ENCODE measurements at regions not wholly inside any gene's neighbourhood (a gene's known extent, or its start where the extent isn't known, plus 50 kb on each side); places are given as distances from the start of the nearest gene placed in this dataset.

DNA sequence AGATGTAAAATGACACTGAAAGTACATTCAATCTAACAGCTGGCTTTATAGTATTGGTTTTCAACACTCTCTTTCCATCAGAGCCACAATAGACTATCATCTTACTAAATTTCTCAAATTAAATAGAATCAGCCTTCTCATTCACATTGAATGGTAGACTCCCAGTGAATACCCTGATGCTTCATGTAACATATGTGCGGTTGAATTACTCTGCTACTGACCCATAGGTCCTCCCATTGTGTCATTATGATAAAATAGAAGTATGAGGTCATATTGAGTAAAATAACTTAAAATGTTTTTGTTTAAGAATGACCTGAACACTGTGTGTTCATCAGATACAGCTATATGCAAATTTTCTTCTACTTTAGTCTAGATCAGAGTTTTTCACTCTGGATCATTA, 75.9 kb upstream of the ADAMTSL1 start:
- H2BK12ac ChIP-seq (ENCODE audit: low read length) = no peak overlapping the region
- H3K79me1 ChIP-seq (ENCODE audit: low read depth, low read length) = no peaks in the 10 kb centered on the region
- no peak overlapping the region for H3K14ac ChIP-seq (ENCODE audit: low read length)
- no peak overlapping the region for H3K4ac ChIP-seq (ENCODE audit: low read length)
- no peak overlapping the region for H2BK5ac ChIP-seq (ENCODE audit: low read length)
- no peak overlapping the region for H3K4me2 ChIP-seq (ENCODE audit: insufficient read depth, low read length, poor library complexity, severe bottlenecking)
- H2AK5ac ChIP-seq (ENCODE audit: low read depth, low read length) = no peak overlapping the region
- no peak overlapping the region for H4K8ac ChIP-seq (ENCODE audit: low read depth, low read length)
- H3K9me3 ChIP-seq (replicated peaks in 1 of 2; ENCODE audit: control insufficient read depth in 2 of 2, insufficient read depth in 1 of 2, low read depth in 1 of 2, low read length in 2 of 2) = no peaks in the 10 kb centered on the region
- no peak overlapping the region for H2BK15ac ChIP-seq (ENCODE audit: low read length)
- H3K27ac ChIP-seq (replicated peaks; ENCODE audit: low read length) = no peak overlapping the region
- no peaks in the 10 kb centered on the region for H3K4me1 ChIP-seq (ENCODE audit: control insufficient read depth in 2 of 2, insufficient read depth in 1 of 2, low read depth in 1 of 2, low read length in 2 of 2)
- H3K4me3 ChIP-seq (ENCODE audit: low read length in 2 of 2) = no peak overlapping the region
- H3K36me3 ChIP-seq (replicated peaks in 1 of 2; ENCODE audit: control insufficient read depth in 2 of 2, insufficient read depth in 2 of 2, low read length in 2 of 2) = no peaks in the 10 kb centered on the region
- DNase-seq (ENCODE audit: low spot score) = no peak
- no peak overlapping the region for H3K23ac ChIP-seq (ENCODE audit: low read depth, low read length, poor library complexity)
- H4K91ac ChIP-seq (ENCODE audit: low read depth, low read length, poor library complexity) = no peak overlapping the region
- no peak overlapping the region for H3K18ac ChIP-seq (ENCODE audit: low read length)
- no peak overlapping the region for H2BK120ac ChIP-seq (ENCODE audit: low read depth, low read length)
- H3K27me3 ChIP-seq (ENCODE audit: control insufficient read depth in 3 of 3, insufficient read depth in 3 of 3, low read depth in 1 of 3, low read length in 3 of 3) = no peaks in the 10 kb centered on the region
- H2AFZ ChIP-seq (ENCODE audit: low read length) = no peak overlapping the region
- no CpG with 5 or more reads among the region's 1 CpG for WGBS, 2 donors (ENCODE audit: extremely low coverage in 2 of 2, insufficient read length in 2 of 2, insufficient replicate concordance in 1 of 2)
- H3K9ac ChIP-seq (ENCODE audit: low read depth, low read length, poor library complexity) = no peak overlapping the region

DNA sequence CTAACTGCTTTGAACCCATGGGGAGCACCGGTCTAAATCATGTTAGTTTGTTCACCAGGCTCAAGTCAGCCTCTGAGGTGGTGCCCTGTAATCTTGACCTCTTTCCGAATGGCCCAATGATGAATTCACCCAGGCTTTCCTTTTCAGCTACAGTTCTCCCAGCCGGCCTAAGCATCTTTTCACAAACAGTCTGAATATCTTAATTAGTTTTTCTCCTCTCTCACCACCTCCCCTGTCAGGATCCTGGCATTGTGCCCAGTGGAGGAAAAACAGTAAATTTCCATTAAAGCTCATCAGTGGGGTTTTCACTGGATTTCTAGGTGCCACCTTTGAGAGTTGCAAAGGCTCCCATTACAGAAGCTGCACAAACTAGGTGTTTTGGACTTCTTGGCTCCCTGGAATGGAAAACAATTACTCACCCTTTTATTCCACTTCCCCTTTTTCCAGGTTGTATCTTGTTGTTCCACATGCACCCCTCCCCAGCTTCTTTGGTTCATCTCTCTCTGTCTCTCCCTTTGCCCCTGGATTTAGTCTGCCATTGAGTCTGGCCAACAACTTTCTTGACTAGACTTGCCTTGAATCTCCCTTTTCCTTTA, 69.4 kb upstream of the ADAMTSL1 start:
- WGBS, 2 donors (ENCODE audit: extremely low coverage in 2 of 2, insufficient read length in 2 of 2, insufficient replicate concordance in 1 of 2) = no CpG with 5 or more reads among the region's 3 CpGs
- Histone ChIP-seq H4K8ac (ENCODE audit: low read depth, low read length) (no peak overlapping the region), H3K36me3 (replicated peaks in 1 of 2; ENCODE audit: control insufficient read depth in 2 of 2, insufficient read depth in 2 of 2, low read length in 2 of 2) (no peaks in the 10 kb centered on the region), H3K4me1 (ENCODE audit: control insufficient read depth in 2 of 2, insufficient read depth in 1 of 2, low read depth in 1 of 2, low read length in 2 of 2) (no peaks in the 10 kb centered on the region), H3K23ac (ENCODE audit: low read depth, low read length, poor library complexity) (no peak overlapping the region), H3K27me3 (ENCODE audit: control insufficient read depth in 3 of 3, insufficient read depth in 3 of 3, low read depth in 1 of 3, low read length in 3 of 3) (no peaks in the 10 kb centered on the region), H3K4me2 (ENCODE audit: insufficient read depth, low read length, poor library complexity, severe bottlenecking) (no peak overlapping the region), H3K18ac (ENCODE audit: low read length) (no peak overlapping the region), H3K4me3 (ENCODE audit: low read length in 2 of 2) (no peak overlapping the region), H3K9ac (ENCODE audit: low read depth, low read length, poor library complexity) (no peak overlapping the region), H3K9me3 (replicated peaks in 1 of 2; ENCODE audit: control insufficient read depth in 2 of 2, insufficient read depth in 1 of 2, low read depth in 1 of 2, low read length in 2 of 2) (no peaks in the 10 kb centered on the region), H2BK12ac (ENCODE audit: low read length) (no peak overlapping the region), H3K14ac (ENCODE audit: low read length) (no peak overlapping the region), H2BK15ac (ENCODE audit: low read length) (no peak overlapping the region), H2BK5ac (ENCODE audit: low read length) (no peak overlapping the region), H3K27ac (replicated peaks; ENCODE audit: low read length) (no peak overlapping the region), H2AFZ (ENCODE audit: low read length) (no peak overlapping the region), H3K79me1 (ENCODE audit: low read depth, low read length) (no peaks in the 10 kb centered on the region), H2AK5ac (ENCODE audit: low read depth, low read length) (no peak overlapping the region), H3K4ac (ENCODE audit: low read length) (no peak overlapping the region), H4K91ac (ENCODE audit: low read depth, low read length, poor library complexity) (no peak overlapping the region), H2BK120ac (ENCODE audit: low read depth, low read length) (no peak overlapping the region)
- no peak for DNase-seq (ENCODE audit: low spot score)

DNA sequence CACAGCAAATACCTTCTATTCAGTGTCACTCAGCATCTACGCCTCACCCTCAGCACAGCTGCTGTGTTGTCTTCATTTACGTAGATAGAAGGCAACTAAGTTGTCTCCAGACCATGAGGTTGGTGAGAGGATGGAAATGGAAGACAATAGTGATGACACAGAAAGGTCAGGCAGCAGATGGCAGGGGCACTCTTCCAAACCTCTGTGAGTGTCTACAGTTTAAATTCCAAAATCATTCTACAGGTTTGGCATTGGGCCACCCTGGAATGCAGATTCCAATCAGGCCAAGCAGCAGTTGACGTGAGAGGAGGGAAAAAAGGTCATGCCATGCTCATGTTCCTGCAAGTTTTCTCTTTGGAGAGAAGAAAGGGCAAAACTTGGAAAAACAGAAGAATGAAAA, 68.7 kb upstream of the ADAMTSL1 start:
- WGBS, 2 donors (ENCODE audit: extremely low coverage in 2 of 2, insufficient read length in 2 of 2, insufficient replicate concordance in 1 of 2) = no CpG with 5 or more reads among the region's 3 CpGs
- H3K4me3 ChIP-seq (ENCODE audit: low read length in 2 of 2) = no peak overlapping the region

DNA sequence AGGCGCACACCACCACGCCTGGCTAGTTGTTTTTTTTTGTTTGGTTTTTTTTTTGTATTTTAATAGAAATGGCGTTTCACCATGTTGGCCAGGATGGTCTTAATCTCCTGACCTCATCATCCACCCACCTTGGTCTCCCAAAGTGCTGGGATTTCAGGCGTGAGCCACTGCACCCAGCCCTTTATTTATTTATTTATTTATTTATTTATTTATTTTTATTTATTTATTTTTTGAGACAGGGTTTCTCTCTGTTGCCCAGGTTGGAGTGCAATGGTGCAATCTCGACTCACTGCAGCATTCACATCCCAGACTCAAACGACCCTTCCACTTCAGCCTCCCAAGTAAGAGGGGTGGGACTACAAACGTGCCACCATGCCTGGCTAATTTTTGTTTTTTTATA, 63.0 kb upstream of the ADAMTSL1 start:
- no CpG with 5 or more reads among the region's 7 CpGs for WGBS, 2 donors (ENCODE audit: extremely low coverage in 2 of 2, insufficient read length in 2 of 2, insufficient replicate concordance in 1 of 2)
- H2BK12ac ChIP-seq (ENCODE audit: low read length) = no peak overlapping the region
- H3K23ac ChIP-seq (ENCODE audit: low read depth, low read length, poor library complexity) = no peak overlapping the region
- no peak overlapping the region for H2BK5ac ChIP-seq (ENCODE audit: low read length)
- no peak overlapping the region for H2AFZ ChIP-seq (ENCODE audit: low read length)
- H3K4me3 ChIP-seq (ENCODE audit: low read length in 2 of 2) = no peak overlapping the region
- no peak overlapping the region for H2BK15ac ChIP-seq (ENCODE audit: low read length)
- no peak overlapping the region for H2BK120ac ChIP-seq (ENCODE audit: low read depth, low read length)
- no peak overlapping the region for H3K9ac ChIP-seq (ENCODE audit: low read depth, low read length, poor library complexity)
- H3K36me3 ChIP-seq (replicated peaks in 1 of 2; ENCODE audit: control insufficient read depth in 2 of 2, insufficient read depth in 2 of 2, low read length in 2 of 2) = no peaks in the 10 kb centered on the region
- no peak overlapping the region for H3K27ac ChIP-seq (replicated peaks; ENCODE audit: low read length)
- no peak overlapping the region for H4K91ac ChIP-seq (ENCODE audit: low read depth, low read length, poor library complexity)
- DNase-seq (ENCODE audit: low spot score) = no peak
- H3K18ac ChIP-seq (ENCODE audit: low read length) = no peak overlapping the region
- H2AK5ac ChIP-seq (ENCODE audit: low read depth, low read length) = no peak overlapping the region
- no peaks in the 10 kb centered on the region for H3K9me3 ChIP-seq (replicated peaks in 1 of 2; ENCODE audit: control insufficient read depth in 2 of 2, insufficient read depth in 1 of 2, low read depth in 1 of 2, low read length in 2 of 2)
- H4K8ac ChIP-seq (ENCODE audit: low read depth, low read length) = no peak overlapping the region
- H3K27me3 ChIP-seq (ENCODE audit: control insufficient read depth in 3 of 3, insufficient read depth in 3 of 3, low read depth in 1 of 3, low read length in 3 of 3) = peaks cover 0 to 3% (median 0%) of the 10 kb centered on the region in 3 experiments
- no peak overlapping the region for H3K4me2 ChIP-seq (ENCODE audit: insufficient read depth, low read length, poor library complexity, severe bottlenecking)
- H3K79me1 ChIP-seq (ENCODE audit: low read depth, low read length) = no peaks in the 10 kb centered on the region
- H3K4me1 ChIP-seq (ENCODE audit: control insufficient read depth in 2 of 2, insufficient read depth in 1 of 2, low read depth in 1 of 2, low read length in 2 of 2) = no peaks in the 10 kb centered on the region
- H3K14ac ChIP-seq (ENCODE audit: low read length) = no peak overlapping the region
- no peak overlapping the region for H3K4ac ChIP-seq (ENCODE audit: low read length)

More for the DNA sequence above, 68.7 kb upstream of the ADAMTSL1 start:
- no peak overlapping the region for H2BK120ac ChIP-seq (ENCODE audit: low read depth, low read length)
- H2BK5ac ChIP-seq (ENCODE audit: low read length) = no peak overlapping the region
- no peak overlapping the region for H3K4me2 ChIP-seq (ENCODE audit: insufficient read depth, low read length, poor library complexity, severe bottlenecking)
- no peaks in the 10 kb centered on the region for H3K27me3 ChIP-seq (ENCODE audit: control insufficient read depth in 3 of 3, insufficient read depth in 3 of 3, low read depth in 1 of 3, low read length in 3 of 3)
- H4K91ac ChIP-seq (ENCODE audit: low read depth, low read length, poor library complexity) = no peak overlapping the region
- H2BK15ac ChIP-seq (ENCODE audit: low read length) = no peak overlapping the region
- H3K18ac ChIP-seq (ENCODE audit: low read length) = no peak overlapping the region
- H2AFZ ChIP-seq (ENCODE audit: low read length) = no peak overlapping the region
- no peak overlapping the region for H2AK5ac ChIP-seq (ENCODE audit: low read depth, low read length)
- no peak overlapping the region for H3K23ac ChIP-seq (ENCODE audit: low read depth, low read length, poor library complexity)
- no peaks in the 10 kb centered on the region for H3K79me1 ChIP-seq (ENCODE audit: low read depth, low read length)
- H4K8ac ChIP-seq (ENCODE audit: low read depth, low read length) = no peak overlapping the region
- DNase-seq (ENCODE audit: low spot score) = no peak
- no peaks in the 10 kb centered on the region for H3K9me3 ChIP-seq (replicated peaks in 1 of 2; ENCODE audit: control insufficient read depth in 2 of 2, insufficient read depth in 1 of 2, low read depth in 1 of 2, low read length in 2 of 2)
- H3K14ac ChIP-seq (ENCODE audit: low read length) = no peak overlapping the region
- no peaks in the 10 kb centered on the region for H3K4me1 ChIP-seq (ENCODE audit: control insufficient read depth in 2 of 2, insufficient read depth in 1 of 2, low read depth in 1 of 2, low read length in 2 of 2)
- no peaks in the 10 kb centered on the region for H3K36me3 ChIP-seq (replicated peaks in 1 of 2; ENCODE audit: control insufficient read depth in 2 of 2, insufficient read depth in 2 of 2, low read length in 2 of 2)
- H3K4ac ChIP-seq (ENCODE audit: low read length) = no peak overlapping the region
- no peak overlapping the region for H3K9ac ChIP-seq (ENCODE audit: low read depth, low read length, poor library complexity)
- no peak overlapping the region for H3K27ac ChIP-seq (replicated peaks; ENCODE audit: low read length)
- H2BK12ac ChIP-seq (ENCODE audit: low read length) = no peak overlapping the region
